ENCODE measurements at regions not wholly inside any gene's neighbourhood (a gene's known extent, or its start where the extent isn't known, plus 50 kb on each side); places are given as distances from the start of the nearest gene placed in this dataset.
"Not testable (repeated sequence)": the region's sequence is repeated elsewhere in the genome, so short reads cannot be mapped to it uniquely, and the experiment has no call there.

- not testable (repeated sequence) for DNase-seq
Observed at GRCh38 chr13:50510885-50511545, 332.5 kb downstream of the DLEU7 start.

GRCh38 chr13:50511877-50512341 is 331.6 kb downstream of the DLEU7 start:
- no peak for DNase-seq

- peak; percentile 51 for DNase-seq
Observed at GRCh38 chr13:50512474-50513299, 330.8 kb downstream of the DLEU7 start.

- no peak for DNase-seq
Observed at GRCh38 chr13:50513300-50513877, 330.1 kb downstream of the DLEU7 start.

GRCh38 chr13:50514249-50514648 is 329.2 kb downstream of the DLEU7 start:
- DNase-seq, result no peak

GRCh38 chr13:50518131-50518530 is 325.4 kb downstream of the DLEU7 start:
- DNase-seq, result no peak

GRCh38 chr13:50518781-50519201 is 324.7 kb downstream of the DLEU7 start:
- DNase-seq, result no peak

GRCh38 chr13:50519866-50520265 is 323.6 kb downstream of the DLEU7 start:
- DNase-seq, result no peak

- DNase-seq, result no peak
Observed at GRCh38 chr13:50521006-50521830, 322.3 kb downstream of the DLEU7 start.

- DNase-seq, result no peak
Observed at GRCh38 chr13:50521831-50522149, 321.7 kb downstream of the DLEU7 start.

GRCh38 chr13:50522506-50522905 is 321.0 kb downstream of the DLEU7 start:
- DNase-seq, result no peak

- no peak for DNase-seq
Observed at GRCh38 chr13:50523307-50523706, 320.2 kb downstream of the DLEU7 start.

- DNase-seq, result no peak
Observed at GRCh38 chr13:50524560-50524959, 318.9 kb downstream of the DLEU7 start.

- no peak for DNase-seq
Observed at GRCh38 chr13:50526661-50527071, 316.8 kb downstream of the DLEU7 start.

- DNase-seq, result no peak
Observed at GRCh38 chr13:50527188-50527587, 316.3 kb downstream of the DLEU7 start.

GRCh38 chr13:50527612-50528509 is 315.6 kb downstream of the DLEU7 start:
- no peak for DNase-seq

- no peak for DNase-seq
Observed at GRCh38 chr13:50529154-50529882, 314.2 kb downstream of the DLEU7 start.

GRCh38 chr13:50531917-50532899 is 311.3 kb downstream of the DLEU7 start:
- DNase-seq, result no peak

GRCh38 chr13:50535050-50535449 is 308.4 kb downstream of the DLEU7 start:
- no peak for DNase-seq

- no peak for DNase-seq
Observed at GRCh38 chr13:50537029-50537428, 306.5 kb downstream of the DLEU7 start.
